GM23248 (cell line): ENCODE measurements at regions not wholly inside any gene's neighbourhood (a gene's known extent, or its start where the extent isn't known, plus 50 kb on each side); places are given as distances from the start of the nearest gene placed in this dataset.

ENCODE experiments used
- EZH2 ChIP-seq: fragments of 200-600 bp; sonication (generic); IDR thresholded peaks from 2 replicates; pipeline ENCODE4 v1.6.1; 2018; ENCODE audit warnings: antibody characterized with exemption, mild to moderate bottlenecking; ENCODE audit not compliant: insufficient read depth, poor library complexity, severe bottlenecking
- EZH2phosphoT487 ChIP-seq: fragments of 200-600 bp; sonication (generic); IDR thresholded peaks from 2 replicates; pipeline ENCODE4 v1.6.1; 2018; ENCODE audit warnings: antibody characterized with exemption, moderate library complexity, mild to moderate bottlenecking, low read depth; ENCODE audit not compliant: insufficient read depth

- TF ChIP-seq EZH2phosphoT487 (no peak), EZH2 (no peak)
These were observed 97.2 kb downstream of the SREK1 start for GRCh38 chr5:66241136-66241825.
